ENCODE measurements at regions not wholly inside any gene's neighbourhood (a gene's known extent, or its start where the extent isn't known, plus 50 kb on each side); places are given as distances from the start of the nearest gene placed in this dataset.

DNA sequence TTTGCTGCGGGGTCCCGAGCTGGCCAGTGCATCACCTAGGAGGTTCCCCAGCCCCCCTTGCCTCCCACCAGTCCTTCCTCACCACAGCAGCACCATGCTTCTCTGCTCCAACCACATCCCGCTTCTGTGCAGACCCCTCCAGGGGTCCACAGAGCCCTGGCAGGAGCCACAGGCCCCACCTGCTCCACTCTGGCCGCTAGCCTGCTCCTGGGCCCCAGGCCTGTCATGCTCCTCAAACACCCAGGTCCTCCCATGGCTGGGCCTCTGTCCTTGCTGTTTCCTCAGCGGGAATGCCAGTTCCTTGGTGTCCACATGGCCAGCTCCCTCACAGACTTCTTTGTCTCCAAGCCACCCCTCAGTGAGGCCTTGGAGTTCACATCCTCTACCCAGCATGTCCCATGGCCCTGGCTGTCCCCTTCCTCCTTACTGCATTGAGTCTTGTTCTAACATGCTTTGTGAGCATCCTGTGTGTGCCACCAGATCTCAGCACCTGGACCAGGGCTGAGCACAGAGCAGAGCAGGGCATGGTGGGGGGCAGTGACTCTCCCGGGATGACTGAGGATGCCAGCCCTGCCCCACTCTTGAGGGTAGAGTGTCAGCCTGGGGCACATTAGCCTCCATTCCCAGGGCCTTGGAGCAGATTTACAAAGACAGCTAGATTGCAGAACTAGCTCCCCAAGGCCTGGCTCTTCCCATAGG lies 201.0 kb upstream of the HS6ST1 start:
- Histone ChIP-seq H3K36me3 (replicated peaks; ENCODE audit: insufficient read depth, low read depth) (no peaks in the 10 kb centered on the region), H4K20me1 (ENCODE audit: insufficient read depth, poor library complexity, severe bottlenecking) (no peaks in the 10 kb centered on the region), H3K9me3 (ENCODE audit: low read depth) (no peaks in the 10 kb centered on the region), H3K9me2 (replicated peaks; ENCODE audit: insufficient read depth) (no peaks in the 10 kb centered on the region), H3K4me2 (no peak overlapping the region), H2AFZ (no peak overlapping the region), H3K4me3 (no peak overlapping the region), H3K4me1 (ENCODE audit: insufficient read depth) (no peaks in the 10 kb centered on the region), H3K27ac (no peak overlapping the region), H3K79me2 (no peaks in the 10 kb centered on the region), H3K27me3 (no peaks in the 10 kb centered on the region)
- 90% methylated on average over 6 of the region's 6 CpGs for WGBS (ENCODE audit: low lambda C conversion rate, missing lambda C conversion rate)
- no peak for DNase-seq (ENCODE audit: low spot score)
- TF ChIP-seq, protein P1, sequence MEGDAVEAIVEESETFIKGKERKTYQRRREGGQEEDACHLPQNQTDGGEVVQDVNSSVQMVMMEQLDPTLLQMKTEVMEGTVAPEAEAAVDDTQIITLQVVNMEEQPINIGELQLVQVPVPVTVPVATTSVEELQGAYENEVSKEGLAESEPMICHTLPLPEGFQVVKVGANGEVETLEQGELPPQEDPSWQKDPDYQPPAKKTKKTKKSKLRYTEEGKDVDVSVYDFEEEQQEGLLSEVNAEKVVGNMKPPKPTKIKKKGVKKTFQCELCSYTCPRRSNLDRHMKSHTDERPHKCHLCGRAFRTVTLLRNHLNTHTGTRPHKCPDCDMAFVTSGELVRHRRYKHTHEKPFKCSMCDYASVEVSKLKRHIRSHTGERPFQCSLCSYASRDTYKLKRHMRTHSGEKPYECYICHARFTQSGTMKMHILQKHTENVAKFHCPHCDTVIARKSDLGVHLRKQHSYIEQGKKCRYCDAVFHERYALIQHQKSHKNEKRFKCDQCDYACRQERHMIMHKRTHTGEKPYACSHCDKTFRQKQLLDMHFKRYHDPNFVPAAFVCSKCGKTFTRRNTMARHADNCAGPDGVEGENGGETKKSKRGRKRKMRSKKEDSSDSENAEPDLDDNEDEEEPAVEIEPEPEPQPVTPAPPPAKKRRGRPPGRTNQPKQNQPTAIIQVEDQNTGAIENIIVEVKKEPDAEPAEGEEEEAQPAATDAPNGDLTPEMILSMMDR (IDR thresholded peaks at IDR 0.05; ENCODE audit: poor library complexity) = no peak
- TF ChIP-seq EZH2 (IDR thresholded peaks at IDR 0.05; ENCODE audit: borderline replicate concordance) = no peak
- TF ChIP-seq EZH2phosphoT487 (IDR thresholded peaks at IDR 0.05; ENCODE audit: low read depth, severe bottlenecking, unreplicated experiment) = no peak

DNA sequence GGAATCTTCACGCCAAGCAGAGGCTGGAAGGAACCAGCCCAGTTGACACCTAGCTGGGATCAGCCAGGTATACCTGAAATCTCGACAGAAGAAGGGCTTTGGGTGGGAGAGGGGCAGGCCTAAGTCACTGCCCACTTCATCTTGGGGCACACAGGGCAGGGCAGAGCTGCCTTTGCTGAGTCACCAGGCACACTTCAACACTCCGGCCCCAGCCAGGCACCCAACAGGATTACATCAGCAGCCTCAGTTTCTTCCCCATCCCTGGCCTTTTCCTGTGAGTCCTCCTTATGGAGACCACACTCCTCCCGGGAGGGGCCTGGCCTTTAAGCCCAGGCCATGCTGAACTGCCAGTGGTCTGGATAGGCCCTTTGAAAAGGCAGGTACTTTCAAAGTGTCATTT lies 201.7 kb upstream of the HS6ST1 start:
- H2AFZ ChIP-seq = no peak overlapping the region
- WGBS (ENCODE audit: low lambda C conversion rate, missing lambda C conversion rate) = 92% methylated on average over 4 of the region's 4 CpGs
- no peaks in the 10 kb centered on the region for H4K20me1 ChIP-seq (ENCODE audit: insufficient read depth, poor library complexity, severe bottlenecking)
- no peak for DNase-seq (ENCODE audit: low spot score)
- H3K36me3 ChIP-seq (replicated peaks; ENCODE audit: insufficient read depth, low read depth) = no peaks in the 10 kb centered on the region
- no peaks in the 10 kb centered on the region for H3K9me2 ChIP-seq (replicated peaks; ENCODE audit: insufficient read depth)
- H3K4me1 ChIP-seq (ENCODE audit: insufficient read depth) = no peaks in the 10 kb centered on the region
- H3K27ac ChIP-seq = no peak overlapping the region
- no peak overlapping the region for H3K4me3 ChIP-seq
- no peaks in the 10 kb centered on the region for H3K9me3 ChIP-seq (ENCODE audit: low read depth)
- H3K79me2 ChIP-seq = no peaks in the 10 kb centered on the region
- H3K4me2 ChIP-seq = no peak overlapping the region
- H3K27me3 ChIP-seq = no peaks in the 10 kb centered on the region
- no peak for TF ChIP-seq EZH2 (IDR thresholded peaks at IDR 0.05; ENCODE audit: borderline replicate concordance)
- no peak for TF ChIP-seq EZH2phosphoT487 (IDR thresholded peaks at IDR 0.05; ENCODE audit: low read depth, severe bottlenecking, unreplicated experiment)
- TF ChIP-seq, protein P1 (IDR thresholded peaks at IDR 0.05; ENCODE audit: poor library complexity) = no peak

DNA sequence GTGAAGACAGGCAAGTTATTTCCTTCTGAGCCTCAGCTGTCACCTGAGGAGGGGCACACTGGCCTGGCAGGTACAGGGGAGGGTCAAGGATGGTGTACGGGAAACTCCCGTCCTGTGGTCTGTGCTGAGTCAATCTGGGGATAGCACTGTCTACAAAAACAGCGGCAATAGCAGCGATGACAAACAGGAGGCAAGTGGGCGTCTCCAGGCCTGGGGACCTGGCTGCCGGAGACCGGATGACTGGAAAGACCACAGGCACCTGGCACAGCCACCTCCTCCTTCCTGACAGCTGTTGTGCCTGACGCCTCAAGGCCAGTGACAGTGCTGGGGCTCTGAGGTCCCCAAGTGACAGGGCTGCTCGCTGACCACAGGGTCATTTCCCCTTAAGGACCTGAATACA lies 202.1 kb upstream of the HS6ST1 start:
- DNase-seq (ENCODE audit: low spot score) = no peak
- TF ChIP-seq EZH2phosphoT487 (IDR thresholded peaks at IDR 0.05; ENCODE audit: low read depth, severe bottlenecking, unreplicated experiment) (no peak), EZH2 (IDR thresholded peaks at IDR 0.05; ENCODE audit: borderline replicate concordance) (no peak)
- TF ChIP-seq, protein P1 (IDR thresholded peaks at IDR 0.05; ENCODE audit: poor library complexity) = no peak
- Histone ChIP-seq H3K4me2 (no peak overlapping the region), H3K79me2 (no peaks in the 10 kb centered on the region), H3K27me3 (no peaks in the 10 kb centered on the region), H3K4me3 (no peak overlapping the region), H3K27ac (no peak overlapping the region), H3K4me1 (ENCODE audit: insufficient read depth) (no peaks in the 10 kb centered on the region), H4K20me1 (ENCODE audit: insufficient read depth, poor library complexity, severe bottlenecking) (no peaks in the 10 kb centered on the region), H3K36me3 (replicated peaks; ENCODE audit: insufficient read depth, low read depth) (no peaks in the 10 kb centered on the region), H3K9me3 (ENCODE audit: low read depth) (no peaks in the 10 kb centered on the region), H2AFZ (no peak overlapping the region), H3K9me2 (replicated peaks; ENCODE audit: insufficient read depth) (no peaks in the 10 kb centered on the region)
- WGBS (ENCODE audit: low lambda C conversion rate, missing lambda C conversion rate) = 85% methylated on average over 9 of the region's 9 CpGs
